K562 (cell line): ENCODE measurements at regions not wholly inside any gene's neighbourhood (a gene's known extent, or its start where the extent isn't known, plus 50 kb on each side); places are given as distances from the start of the nearest gene placed in this dataset.

Experiments
- BRCA1 ChIP-seq, 2 experiments: fragments of 450-650 bp in 1 of 2; sonication (generic) in 1 of 2; formaldehyde crosslinking in 1 of 2; IDR thresholded peaks; 2 replicates each; pipeline versions ENCODE4 v1.5.0 to v1.6.1; 2017 to 2020; ENCODE audit warnings: mild to moderate bottlenecking in 1 of 2, missing genetic modification reagents in 1 of 2
- CC2D1A ChIP-seq: fragments of 450-650 bp; IDR thresholded peaks from 2 replicates; pipeline ENCODE4 v1.6.1; 2017; ENCODE audit warnings: mild to moderate bottlenecking
- CTCF ChIP-seq, 3 experiments: IDR thresholded peaks in 2 of 3; conservative IDR thresholded peaks in 1 of 3; 2 replicates each; pipeline ENCODE4 v1.5.1; 2011 to 2012; ENCODE audit warnings: low read length in 3 of 3, mild to moderate bottlenecking in 3 of 3, control low read depth in 2 of 3, improper control_type of control experiment in 1 of 3, inconsistent platforms in 1 of 3, low read depth in 1 of 3, mixed read lengths in 1 of 3, moderate library complexity in 1 of 3; ENCODE audit not compliant: insufficient read depth in 2 of 3
- EP300 ChIP-seq: IDR thresholded peaks from 2 replicates; pipeline ENCODE4 v1.6.1; 2012; ENCODE audit warnings: low read length, improper control_type of control experiment
- HOMEZ ChIP-seq: fragments of 250-450 bp; sonication (Bioruptor Pico); IDR thresholded peaks from 2 replicates; pipeline ENCODE4 v1.4.0; 2020; ENCODE audit warnings: mild to moderate bottlenecking, moderate library complexity
- MLX ChIP-seq, 2 experiments: fragments of 450-650 bp in 1 of 2; sonication (generic) in 1 of 2; formaldehyde crosslinking; conservative IDR thresholded peaks; 2 replicates each; pipeline versions ENCODE4 v1.4.0 to v1.8.1; 2020 to 2022; ENCODE audit warnings: mild to moderate bottlenecking in 1 of 2, missing genetic modification reagents in 1 of 2
- PHF8 ChIP-seq: fragments of 200-600 bp; sonication (generic); IDR thresholded peaks from 2 replicates; pipeline ENCODE4 v1.6.1; 2012; ENCODE audit warnings: mixed run types, mild to moderate bottlenecking, inconsistent platforms, low read length, moderate library complexity, borderline replicate concordance
- ZNF3 ChIP-seq: fragments of 250-450 bp; sonication (Bioruptor Pico); IDR thresholded peaks from 2 replicates; pipeline ENCODE4 v1.5.0; 2021; ENCODE audit warnings: mild to moderate bottlenecking, moderate library complexity
- ZNF592 ChIP-seq: fragments of 450-650 bp; IDR thresholded peaks from 2 replicates; pipeline ENCODE4 v1.6.1; 2017; ENCODE audit warnings: antibody characterized with exemption, mild to moderate bottlenecking

- TF ChIP-seq ZNF592 = no peak
- TF ChIP-seq HOMEZ (CRISPR knock-in tag) = no peak
- TF ChIP-seq ZNF3 (CRISPR knock-in tag) = no peak
- TF ChIP-seq CC2D1A = no peak
- no peak for TF ChIP-seq PHF8
- TF ChIP-seq MLX (CRISPR knock-in tag; conservative IDR thresholded peaks at IDR 0.05) = no peak
- no peak for TF ChIP-seq BRCA1 (IDR thresholded peaks at IDR 0.05)
- TF ChIP-seq BRCA1 (CRISPR knock-in tag; IDR thresholded peaks at IDR 0.05) = no peak
- no peak for TF ChIP-seq CTCF (IDR thresholded peaks at IDR 0.05 in 2 of 3, conservative IDR thresholded peaks at IDR 0.05 in 1 of 3; ENCODE audit: insufficient read depth in 2 of 3, low read depth in 1 of 3, low read length in 3 of 3)
- no peak for TF ChIP-seq EP300
Measured at GRCh38 chr10:2658780-2659179, 408.6 kb upstream of the PFKP start.
